ENCODE measurements at regions not wholly inside any gene's neighbourhood (a gene's known extent, or its start where the extent isn't known, plus 50 kb on each side); places are given as distances from the start of the nearest gene placed in this dataset.

DNA sequence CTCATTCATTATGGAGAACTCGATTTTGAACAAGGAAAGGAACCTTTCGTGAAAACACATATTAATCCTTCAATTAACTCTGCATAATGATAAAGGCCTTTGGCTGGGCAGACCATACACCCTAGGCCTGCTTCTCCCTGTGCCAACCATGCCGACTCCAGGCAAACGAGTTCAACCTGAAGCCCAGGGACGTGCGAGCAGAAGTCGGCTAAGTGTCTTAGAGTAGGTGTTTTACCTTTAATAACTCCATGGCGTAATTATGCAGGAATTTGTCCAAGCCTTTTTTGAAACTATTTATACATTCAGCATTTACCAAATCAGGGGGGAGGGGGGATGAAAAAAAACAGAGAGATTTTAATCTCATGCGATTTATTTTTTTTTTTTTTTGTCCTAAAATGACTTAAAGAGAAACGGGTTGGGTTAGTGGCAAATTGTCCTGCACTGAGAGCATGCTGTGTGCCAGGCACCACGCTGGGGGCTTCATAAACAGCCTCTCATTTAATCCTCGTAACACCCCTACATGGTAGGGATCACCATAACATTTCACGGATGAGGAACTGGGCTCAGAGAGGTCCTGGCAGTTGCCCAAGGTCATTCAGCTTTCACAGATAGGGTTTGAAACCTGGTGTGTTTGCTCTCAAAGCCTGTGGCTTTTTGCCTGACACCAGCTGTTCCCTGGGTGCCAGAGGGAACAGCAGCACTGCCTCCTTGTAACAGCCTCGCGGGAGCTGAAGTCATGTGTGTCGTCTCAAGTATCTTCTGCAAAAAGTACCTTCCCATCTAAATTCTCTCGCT lies 423.9 kb downstream of the MN1 start (continued):
- TF ChIP-seq ATF2 (IDR thresholded peaks at IDR 0.05; ENCODE audit: low read length) (no peak), SIRT6 (IDR thresholded peaks at IDR 0.05; ENCODE audit: low read length) (no peak), TAF1 (IDR thresholded peaks at IDR 0.05; ENCODE audit: low read depth, low read length) (no peak), NRF1 (IDR thresholded peaks at IDR 0.05; ENCODE audit: low read depth, low read length) (no peak)

Data from H1 (cell line).